SIG-M5 treated with dmso at 0.1 percent for 504 hours (cell line): ENCODE measurements at regions not wholly inside any gene's neighbourhood (a gene's known extent, or its start where the extent isn't known, plus 50 kb on each side); places are given as distances from the start of the nearest gene placed in this dataset.
"Not testable (repeated sequence)": the region's sequence is repeated elsewhere in the genome, so short reads cannot be mapped to it uniquely, and the experiment has no call there.

ENCODE experiments used
- DNase-seq: peaks from one replicate; lab custom pipeline; 2025; ENCODE audit not compliant: unreplicated experiment; lab: John Stamatoyannopoulos, UW

DNA sequence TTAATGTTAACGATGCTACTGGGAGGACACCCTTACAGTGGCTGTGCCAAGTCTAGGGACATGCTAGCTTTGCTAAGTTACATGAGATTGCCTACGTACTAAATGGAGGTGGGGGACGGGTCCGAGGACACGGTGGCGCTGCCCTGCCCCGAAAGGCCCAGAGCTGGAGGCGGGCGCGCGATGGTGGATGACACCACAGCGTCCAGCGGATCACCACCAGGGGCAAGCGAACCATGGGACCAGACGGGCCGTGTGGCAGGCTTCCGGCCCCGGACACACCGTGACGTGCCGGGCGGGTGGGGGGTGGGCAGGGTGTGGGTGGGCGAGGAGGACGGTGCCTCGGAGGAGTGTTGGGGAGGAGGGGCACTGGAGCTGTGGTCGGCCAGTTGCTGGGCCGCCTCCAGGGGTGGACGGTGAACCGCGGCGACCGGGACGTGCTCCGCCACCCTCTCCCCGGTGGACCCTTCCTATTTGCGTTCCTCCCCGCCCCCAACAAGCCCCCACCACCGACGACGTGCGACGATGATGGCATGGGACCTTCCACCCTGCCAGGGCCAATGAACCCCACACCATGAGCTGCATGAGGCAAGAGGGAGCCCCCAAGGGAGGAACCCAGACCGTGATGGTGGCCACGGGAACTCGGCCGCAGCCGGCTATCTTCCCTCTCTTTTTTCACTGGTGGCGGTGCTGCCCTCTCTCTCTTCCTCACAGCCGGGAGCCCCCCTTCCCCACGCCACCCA is 773.3 kb upstream of the DEFB115 start:
- DNase-seq, result no peak

DNA sequence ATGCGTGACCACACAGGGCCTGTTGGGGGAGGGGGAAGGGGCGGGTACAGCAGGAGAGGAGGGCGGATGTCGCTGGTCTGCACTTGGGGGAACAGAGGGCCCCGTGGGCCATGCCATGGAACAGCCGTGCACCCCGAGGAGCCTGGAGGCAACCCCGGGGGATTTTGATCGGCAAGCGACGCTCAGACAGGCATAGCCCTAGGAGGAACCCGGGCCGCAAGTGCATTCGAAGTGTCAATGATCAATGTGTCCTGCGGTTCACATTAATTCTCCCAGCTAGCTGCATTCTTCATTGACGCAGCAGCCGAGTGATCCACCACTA is 772.8 kb upstream of the DEFB115 start:
- DNase-seq, result no peak

DNA sequence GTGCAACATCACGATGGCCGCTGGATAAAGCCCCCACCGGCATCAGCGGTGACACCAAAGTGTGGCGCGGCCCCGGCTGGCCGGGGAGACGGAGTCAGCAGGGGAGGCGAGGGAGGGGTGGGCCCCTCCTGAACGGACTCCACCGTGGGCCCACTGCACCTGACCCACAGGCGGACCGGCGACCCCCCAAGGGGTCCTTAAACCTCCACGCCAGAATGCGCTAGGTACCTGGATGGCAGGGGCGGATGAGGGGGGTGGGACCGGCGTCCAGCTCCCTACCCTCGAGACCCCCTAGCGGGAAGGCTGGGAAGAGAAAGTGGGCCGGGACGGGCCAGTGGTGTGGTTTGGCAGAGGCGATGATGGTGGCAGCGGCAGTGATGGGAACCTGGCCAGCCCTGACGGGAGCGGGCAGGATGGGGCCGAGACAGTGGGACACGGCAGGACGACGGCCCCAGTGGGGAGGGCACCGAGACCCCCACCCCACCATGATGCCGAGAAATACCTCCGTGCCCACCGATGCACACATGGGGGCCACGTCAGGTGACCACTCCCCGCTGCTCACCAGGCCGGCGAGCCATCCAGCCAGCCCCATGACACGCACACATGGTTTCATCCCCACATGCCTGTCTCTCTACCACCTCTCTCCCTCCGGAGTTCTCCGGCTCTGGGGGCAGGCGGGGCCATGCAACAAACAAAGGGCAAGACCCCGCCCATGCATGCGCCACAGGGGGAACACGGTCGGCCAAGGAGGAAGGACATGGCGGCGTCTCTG is 771.9 kb upstream of the DEFB115 start:
- DNase-seq, result no peak

DNA sequence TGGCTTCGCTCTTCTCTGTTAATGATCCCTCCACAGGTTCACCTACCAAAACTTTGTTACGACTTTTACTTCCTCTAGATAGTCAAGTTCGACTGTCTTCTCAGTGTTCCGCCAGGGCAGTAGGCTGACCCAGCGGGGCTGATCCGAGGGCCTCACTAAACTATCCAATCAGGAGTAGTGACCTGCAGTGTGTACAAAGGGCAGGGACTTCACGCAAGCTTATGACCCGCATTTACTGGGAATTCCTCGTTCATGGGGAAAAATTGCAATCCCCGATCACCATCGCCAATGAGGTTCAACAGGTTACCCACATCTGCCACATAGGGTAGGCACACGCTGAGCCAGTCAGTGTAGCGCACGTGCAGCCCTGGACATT is 771.4 kb upstream of the DEFB115 start:
- no peak for DNase-seq

DNA sequence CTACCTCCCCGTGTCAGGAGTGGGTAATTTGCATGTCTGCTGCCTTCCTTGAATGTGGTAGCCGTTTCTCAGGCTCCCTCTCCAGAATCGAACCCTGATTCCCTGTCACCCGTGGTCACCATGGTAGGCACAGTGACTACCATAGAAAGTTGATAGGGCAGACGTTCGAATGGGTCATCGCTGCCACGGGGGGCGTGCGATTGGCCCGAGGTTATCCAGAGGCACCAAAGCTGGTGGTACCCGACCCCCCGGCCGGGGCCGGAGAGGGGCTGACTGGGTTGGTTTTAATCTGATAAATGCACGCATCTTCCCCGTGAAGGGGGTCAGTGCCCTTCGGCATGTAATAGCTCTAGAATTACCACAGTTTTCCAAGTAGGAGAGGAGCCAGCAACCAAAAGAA is 770.0 kb upstream of the DEFB115 start:
- not testable (repeated sequence) for DNase-seq

DNA sequence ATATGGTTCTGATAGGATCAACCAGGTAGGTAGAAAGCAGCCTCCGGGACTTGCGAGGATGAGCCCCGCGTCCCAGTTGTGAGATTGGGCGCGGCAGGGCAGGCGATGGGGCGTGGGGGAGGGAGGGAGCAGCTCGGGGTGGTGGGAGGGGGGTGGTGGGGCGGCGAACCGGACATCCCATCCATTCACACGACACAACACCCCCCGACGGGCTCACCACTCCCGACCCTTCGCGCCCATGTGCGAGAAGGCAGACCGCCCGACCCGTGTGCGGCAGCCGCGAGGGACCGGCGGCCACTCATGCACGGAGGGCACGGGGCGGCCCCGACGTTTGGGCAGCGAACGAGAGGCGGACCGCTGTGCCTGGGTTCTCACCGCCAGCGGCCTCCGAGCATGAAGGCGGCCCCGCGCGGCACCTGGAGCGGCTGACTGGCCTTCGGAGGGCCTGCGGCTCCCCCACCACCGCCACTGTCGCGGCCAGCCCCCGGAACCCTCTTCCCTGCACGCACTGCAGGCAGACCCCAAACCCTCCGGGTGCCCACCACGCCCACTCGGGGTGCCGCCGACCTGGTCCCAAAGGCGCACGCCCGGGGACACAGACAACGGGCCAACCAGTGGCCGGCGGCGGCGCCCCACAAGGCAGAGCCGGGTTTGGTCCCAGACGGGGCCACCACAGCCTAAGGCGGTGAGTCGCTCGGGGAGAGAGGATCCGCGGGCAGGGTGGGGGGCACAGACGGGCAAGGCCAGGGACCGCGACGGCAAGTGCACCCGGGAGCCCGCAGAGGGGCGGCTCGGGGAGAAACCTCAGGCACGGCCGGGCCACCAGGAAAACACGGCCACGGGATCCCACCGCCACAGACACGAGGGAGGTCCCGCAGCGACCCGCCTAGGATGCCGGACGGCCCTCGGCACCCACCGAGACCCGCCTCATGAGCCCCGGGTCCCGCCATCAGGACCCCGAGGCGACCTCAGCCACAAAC is 769.2 kb upstream of the DEFB115 start:
- no peak for DNase-seq

DNA sequence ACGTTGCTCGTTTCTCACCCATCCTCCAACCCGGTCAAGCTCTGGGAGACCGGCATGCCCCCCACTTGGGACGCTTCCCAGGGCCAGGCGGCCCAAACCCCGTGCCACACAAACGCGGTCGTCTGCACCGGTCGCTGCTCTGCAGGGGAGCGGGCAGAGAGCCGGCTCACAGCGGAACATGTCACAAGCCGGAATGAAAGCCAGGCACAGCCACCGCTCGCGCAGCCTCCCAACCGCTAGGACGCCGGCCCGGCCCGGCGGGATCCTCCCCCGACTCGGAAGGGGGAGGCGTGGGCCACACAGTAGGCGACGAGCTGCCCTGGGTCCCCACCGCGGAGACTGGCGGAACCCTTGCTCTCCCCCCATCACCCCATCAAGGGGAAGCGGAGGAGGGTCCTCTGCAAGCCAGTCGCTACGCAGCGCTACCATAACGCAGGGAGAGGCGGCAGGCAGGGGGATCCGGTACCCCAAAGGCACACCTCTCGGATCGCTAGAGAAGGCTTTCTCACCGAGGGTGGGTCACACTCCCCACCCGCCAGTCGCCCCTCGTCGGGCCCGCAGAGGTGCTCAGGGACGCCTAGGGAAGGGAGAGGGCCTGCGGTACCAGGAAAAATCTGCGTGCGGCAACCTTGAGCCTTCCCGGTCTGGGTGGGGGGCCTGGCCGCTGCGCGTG is 768.4 kb upstream of the DEFB115 start:
- no peak for DNase-seq

DNA sequence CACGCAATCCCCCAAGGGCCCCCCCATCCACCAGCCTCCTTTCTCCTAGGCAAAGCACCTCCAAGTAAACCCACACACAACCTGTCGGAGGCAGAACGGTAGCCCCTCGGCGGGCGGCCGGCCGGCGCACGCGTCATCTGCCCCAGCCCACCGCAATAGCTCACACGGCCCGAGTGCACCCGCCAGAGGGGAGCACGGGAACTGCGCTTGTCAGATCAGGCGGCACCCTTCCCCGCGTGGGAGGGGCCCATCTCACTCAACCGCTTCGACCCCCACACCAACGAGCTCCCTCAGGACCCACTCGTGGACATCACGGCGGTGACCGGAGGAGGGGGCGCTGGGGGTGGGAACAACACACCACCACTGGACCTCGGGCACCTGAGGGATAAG is 767.9 kb upstream of the DEFB115 start:
- DNase-seq, result no peak

DNA sequence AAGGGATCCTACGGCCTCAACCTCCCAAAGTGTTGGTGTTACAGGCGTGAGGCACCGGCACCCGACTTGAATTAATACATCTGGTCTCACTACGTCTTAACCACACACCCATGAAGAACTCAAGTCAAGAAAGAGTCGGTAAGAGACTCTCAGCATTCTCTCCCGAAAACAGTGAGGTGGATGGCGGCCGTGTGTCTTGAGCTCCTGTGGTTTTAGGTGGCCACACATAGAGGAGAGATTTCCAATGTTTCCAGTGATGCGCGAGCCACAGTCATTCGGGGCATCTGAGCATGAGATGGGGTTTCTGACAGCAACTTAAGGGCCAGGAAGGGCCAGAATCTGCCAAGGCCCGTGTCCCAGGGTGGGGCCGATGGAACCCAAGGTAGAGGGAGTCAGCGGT is 766.4 kb upstream of the DEFB115 start:
- no peak for DNase-seq

DNA sequence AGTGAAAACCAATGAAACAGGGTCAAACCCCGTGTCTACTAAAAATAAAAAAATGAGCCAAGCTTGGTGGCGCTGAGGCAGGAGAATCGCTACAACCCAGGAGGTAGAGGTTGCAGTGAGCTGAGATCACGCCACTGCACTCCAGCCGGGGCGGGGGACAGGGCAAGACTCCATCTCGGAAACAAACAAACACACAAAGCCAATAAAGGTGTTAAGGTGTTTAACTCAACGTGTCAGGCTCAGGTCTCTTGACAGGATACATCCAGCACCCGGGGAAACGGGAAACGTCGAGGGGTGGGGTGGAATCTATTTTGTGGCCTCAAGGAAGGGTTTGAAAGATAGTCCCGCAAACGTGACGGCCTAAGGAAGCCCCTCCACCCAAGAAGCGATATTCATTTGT is 760.8 kb upstream of the DEFB115 start:
- DNase-seq, result not testable (repeated sequence)

DNA sequence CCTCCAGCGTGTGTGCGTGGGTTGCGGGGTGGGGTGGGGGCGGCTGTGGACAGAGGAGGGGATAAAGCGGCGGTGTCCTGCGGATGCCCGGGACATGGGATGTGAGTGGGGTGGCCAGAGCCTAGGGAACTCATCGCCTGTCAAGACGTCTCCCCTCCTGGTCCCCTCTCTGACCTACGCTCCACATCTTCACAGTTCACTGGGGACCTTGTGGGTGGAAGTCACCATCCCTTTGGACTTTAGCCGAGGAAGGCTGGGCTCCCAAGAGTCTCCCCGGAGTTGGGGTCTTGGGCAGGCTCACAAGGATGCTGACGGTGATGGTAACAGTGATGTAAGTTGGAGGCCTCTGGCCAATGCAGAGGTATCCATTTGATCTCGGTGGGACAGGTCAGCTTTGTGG is 760.3 kb upstream of the DEFB115 start:
- not testable (repeated sequence) for DNase-seq

DNA sequence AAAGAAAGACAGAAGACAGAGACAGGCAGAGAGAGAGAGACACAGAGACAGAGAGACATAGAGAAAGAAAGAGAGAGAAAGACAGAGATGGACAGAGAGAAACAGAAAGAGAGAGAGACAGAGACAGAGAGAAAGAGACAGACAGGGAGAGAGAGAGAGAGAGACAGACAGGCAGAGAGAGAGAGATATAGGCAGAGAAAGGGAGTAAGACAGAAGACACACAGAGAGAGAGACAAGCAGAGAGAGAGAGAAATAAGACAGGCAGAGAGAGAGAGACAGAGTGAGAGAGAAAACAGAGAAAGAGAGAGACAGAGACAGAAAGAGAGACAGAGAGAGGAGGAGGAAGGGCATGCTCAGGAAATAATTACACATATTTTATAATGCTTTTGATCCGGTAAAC is 758.3 kb upstream of the DEFB115 start:
- no peak for DNase-seq

DNA sequence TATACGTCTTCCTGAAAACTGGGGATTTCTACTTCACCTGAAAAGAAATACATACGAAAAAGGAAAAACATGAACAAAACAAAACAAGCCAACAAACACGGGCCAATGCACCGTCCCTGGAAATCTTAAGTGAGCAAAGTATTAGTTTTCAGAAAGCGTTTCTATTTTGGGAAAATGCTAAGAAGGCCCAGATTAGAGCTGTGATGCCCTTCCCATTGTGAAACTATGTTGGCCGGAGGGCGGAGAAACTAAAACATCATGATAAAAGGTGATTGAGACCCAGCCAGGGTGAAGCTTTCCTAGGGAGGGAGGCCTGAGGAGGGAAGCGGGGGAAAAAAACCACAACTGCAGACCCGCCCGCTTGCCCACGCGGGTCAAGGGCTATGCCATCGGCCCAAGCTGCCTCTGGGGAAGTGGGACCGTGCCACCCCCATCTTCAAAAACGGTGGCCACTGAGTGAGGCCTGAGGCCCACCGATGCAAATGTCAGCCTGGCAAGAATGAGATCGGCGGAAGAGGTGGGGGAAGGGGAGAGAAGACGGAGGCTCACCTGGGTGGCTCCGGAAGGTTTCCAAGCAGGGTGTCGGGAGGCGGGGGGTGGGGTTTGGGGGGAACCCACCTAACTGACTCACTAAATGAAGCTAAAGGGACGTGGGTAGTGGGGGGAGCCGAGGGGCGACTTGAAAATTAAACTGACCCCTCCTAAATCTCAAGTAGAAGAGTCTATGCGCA is 757.6 kb upstream of the DEFB115 start:
- DNase-seq, result not testable (repeated sequence)

DNA sequence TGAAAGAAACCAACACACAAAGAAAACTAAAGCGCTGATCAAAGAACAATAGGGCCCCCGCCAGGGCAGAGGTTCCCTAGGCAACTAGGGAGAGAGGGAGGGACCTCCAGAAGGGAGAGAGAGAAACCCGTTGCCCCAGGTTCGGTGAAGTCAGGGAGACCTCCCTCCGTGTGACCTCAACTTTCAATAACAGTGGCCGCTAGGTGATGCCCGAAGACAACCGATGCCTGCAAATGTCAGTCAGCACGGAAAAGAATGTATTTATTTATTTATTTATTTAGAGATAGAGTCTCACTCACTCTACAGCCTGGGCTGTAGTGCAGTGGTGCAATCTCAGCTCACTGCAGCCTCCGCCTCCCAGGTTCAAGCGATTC is 757.0 kb upstream of the DEFB115 start:
- DNase-seq, result peak; percentile 2

DNA sequence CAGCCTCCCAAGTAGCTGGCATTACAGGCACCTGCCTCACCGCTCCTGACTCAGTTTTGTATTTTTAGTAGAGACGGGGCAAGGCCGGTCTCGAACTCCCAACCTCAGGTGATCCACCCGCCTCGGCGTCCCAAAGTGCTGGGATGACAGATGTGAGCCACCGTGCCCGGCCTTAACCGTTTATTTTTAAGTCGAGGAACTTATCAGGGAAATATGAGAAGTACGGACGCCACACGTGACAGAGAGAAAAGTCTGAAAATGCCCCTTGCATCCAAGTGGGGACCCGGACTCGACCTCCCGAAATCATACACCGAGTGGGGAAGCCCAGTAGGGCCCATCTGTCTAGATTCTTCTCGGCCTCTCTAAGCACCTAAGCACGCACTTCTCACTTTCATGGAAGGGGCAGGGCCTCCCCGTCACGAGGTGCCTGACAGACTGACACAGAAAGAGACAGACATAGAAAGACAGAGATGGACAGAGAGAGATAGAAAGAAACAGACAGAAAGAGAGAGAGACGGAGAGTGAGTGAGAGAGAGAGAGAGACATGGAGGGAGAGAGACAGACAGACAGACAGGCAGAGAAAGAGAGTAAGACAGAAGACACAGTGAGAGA is 756.5 kb upstream of the DEFB115 start:
- DNase-seq, result no peak

DNA sequence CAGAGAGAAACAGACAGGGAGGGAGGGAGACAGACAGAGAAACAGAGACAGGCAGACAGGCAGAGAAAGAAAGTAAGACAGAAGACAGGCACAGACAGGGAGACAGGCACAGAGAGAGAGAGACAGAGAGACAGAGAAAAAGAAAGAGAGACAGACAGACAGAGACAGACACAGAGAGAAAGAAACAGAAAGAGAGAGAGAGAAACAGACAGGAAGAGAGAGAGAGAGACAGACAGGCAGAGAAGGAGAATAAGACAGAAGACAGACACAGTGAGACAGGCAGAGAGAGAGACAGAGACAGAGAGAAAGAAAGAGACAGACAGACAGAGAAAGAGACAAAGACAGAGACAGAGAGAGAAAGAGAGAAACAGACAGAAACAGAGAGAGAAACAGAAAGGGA is 754.8 kb upstream of the DEFB115 start:
- no peak for DNase-seq

DNA sequence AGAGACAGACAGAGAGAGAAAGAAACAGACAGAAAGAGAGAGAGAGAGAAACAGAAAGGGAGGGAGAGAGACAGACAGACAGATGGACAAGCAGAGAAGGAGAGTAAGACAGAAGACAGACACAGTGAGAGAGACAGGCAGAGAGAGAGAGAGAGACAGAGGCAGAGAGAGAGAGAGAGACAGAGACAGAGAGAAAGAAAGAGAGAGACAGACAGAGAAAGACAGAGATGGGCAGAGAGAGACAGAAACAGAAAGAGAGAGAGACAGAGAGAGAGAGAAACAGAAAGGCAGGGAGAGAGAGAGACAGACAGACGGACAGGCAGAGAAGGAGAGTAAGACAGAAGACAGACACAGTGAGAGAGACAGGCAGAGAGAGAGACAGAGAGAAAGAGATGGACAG is 754.3 kb upstream of the DEFB115 start:
- DNase-seq, result not testable (repeated sequence)

DNA sequence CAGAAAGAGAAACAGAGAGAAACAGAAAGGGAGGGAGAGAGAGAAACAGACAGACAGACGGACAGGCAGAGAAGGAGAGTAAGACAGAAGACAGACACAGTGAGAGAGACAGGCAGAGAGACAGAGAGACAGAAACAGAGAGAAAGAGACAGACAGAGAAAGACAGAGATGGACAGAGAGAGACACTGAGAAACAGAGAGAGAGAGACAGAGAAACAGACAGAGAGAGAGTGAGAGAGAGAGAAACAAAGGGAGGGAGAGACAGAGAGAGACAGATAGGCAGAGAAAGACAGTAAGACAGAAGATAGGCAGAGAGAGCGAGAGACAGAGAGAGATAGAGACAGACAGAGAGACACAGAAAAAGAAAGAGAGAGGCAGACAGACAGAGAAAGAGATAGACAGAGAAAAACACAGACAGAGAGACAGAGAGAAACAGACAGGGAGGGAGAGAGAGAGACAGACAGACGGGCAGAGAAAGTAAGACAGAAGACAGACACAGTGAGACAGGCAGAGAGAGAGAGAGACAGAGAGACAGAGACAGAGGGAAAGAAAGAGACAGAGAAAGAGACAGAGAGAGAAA is 753.4 kb upstream of the DEFB115 start:
- DNase-seq, result no peak

DNA sequence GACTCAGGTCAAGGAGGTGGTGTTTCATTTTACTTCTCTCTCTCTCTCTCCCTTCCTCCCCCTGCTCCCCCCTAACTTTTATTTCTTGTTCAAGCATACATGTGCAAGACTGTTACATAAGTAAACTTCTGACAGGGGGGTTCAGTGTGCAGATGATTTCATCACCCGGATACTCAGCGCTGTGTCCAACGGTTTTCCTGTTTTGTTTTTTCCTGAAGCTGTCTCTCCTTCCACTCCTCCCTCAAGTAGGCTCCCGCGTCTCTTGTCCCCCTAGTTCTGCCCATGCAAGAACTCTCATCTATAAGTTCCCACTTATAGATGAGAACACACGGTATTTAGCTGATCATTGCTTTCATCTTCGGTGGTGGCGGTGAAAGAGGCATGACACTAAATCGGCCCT is 751.9 kb upstream of the DEFB115 start:
- DNase-seq, result no peak

DNA sequence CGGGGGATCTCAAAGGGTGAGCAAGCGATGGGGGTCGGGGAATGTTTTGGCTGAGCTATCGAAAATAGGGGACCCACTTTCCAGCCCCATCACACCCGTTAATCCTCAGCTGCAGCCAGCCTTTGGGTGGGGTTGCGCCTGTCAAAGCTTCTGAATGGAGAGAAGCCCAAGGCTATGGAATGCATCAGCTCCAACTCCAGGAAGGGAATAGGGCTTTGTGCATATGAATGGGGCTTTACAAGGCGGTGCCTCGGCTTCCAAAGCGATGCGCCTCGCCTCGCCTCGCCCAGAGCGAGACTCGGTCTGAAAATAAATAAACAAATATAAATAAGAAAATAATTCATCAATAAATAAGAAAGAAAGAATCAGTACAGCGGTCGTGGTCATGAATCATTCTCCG is 751.4 kb upstream of the DEFB115 start:
- DNase-seq, result no peak
